H1 (cell line): ENCODE measurements at regions not wholly inside any gene's neighbourhood (a gene's known extent, or its start where the extent isn't known, plus 50 kb on each side); places are given as distances from the start of the nearest gene placed in this dataset.

ENCODE experiments used
- CTCF ChIA-PET: fragments of 300-600 bp; sonication (Branson Sonifier 250); formaldehyde crosslinking; loops from one replicate; lab custom pipeline; 2021; ENCODE audit not compliant: partially characterized antibody; lab: Charles Lee
- POLR2A ChIA-PET: fragments of 300-600 bp; sonication (Branson Sonifier 250); formaldehyde crosslinking; loops from one replicate; lab custom pipeline; 2021; ENCODE audit warnings: inconsistent platforms; ENCODE audit not compliant: partially characterized antibody; lab: Charles Lee
- DNase-seq, 2 experiments: peaks; one replicate each; pipeline versions ENCODE4 v3.0.0 to v3.0.0-alpha.2; 2010 to 2022; ENCODE audit warnings: low spot score in 2 of 2, low read depth in 1 of 2, mixed read lengths in 1 of 2
- FAIRE-seq: peaks from 2 replicates; lab custom pipeline; 2011; peaks lifted over from hg19 to GRCh38; lab: Jason Lieb, UNC
- H2AFZ ChIP-seq: 2 replicates; pipeline ENCODE4 v1.8.1; 2012; ENCODE audit warnings: low read length, inconsistent platforms
- H2AK5ac ChIP-seq: 2 replicates; pipeline ENCODE4 v1.6.1; 2013; ENCODE audit warnings: low read depth, low read length
- H2BK120ac ChIP-seq: replicated peaks from 2 replicates; pipeline ENCODE3; 2013; ENCODE audit warnings: low read depth, low read length, inconsistent platforms
- H2BK12ac ChIP-seq: 2 replicates; pipeline ENCODE4 v1.6.1; 2013; ENCODE audit warnings: low read depth, low read length
- H2BK15ac ChIP-seq: 2 replicates; pipeline ENCODE4 v1.6.1; 2013; ENCODE audit warnings: low read length
- H2BK20ac ChIP-seq: 2 replicates; pipeline ENCODE4 v1.6.1; 2013; ENCODE audit warnings: low read length
- H2BK5ac ChIP-seq: 2 replicates; pipeline ENCODE4 v1.6.1; 2013; ENCODE audit warnings: low read depth, low read length
- H3K14ac ChIP-seq: 2 replicates; pipeline ENCODE4 v1.6.1; 2013; ENCODE audit warnings: inconsistent platforms; ENCODE audit not compliant: insufficient read length
- H3K18ac ChIP-seq: 2 replicates; pipeline ENCODE4 v1.6.1; 2013; ENCODE audit warnings: low read length; ENCODE audit errors: extremely low read depth
- H3K23ac ChIP-seq: 2 replicates; pipeline ENCODE4 v1.6.1; 2013; ENCODE audit warnings: inconsistent platforms; ENCODE audit not compliant: insufficient read length
- H3K23me2 ChIP-seq: 2 replicates; pipeline ENCODE4 v1.6.1; 2013; ENCODE audit warnings: low read depth, low read length
- H3K27ac ChIP-seq: 2 replicates; pipeline ENCODE4 v1.6.1; 2011; ENCODE audit warnings: low read depth, low read length, inconsistent platforms
- H3K27me3 ChIP-seq, 4 experiments: replicated peaks in 1 of 4; 1 replicate in 1 of 4; 2 replicates in 3 of 4; pipeline versions ENCODE4 v1.6.1 to v1.8.1; 2011 to 2013; ENCODE audit warnings: low read length in 3 of 4, mild to moderate bottlenecking in 3 of 4, inconsistent platforms in 2 of 4, mixed read lengths in 2 of 4, moderate library complexity in 1 of 4; ENCODE audit not compliant: control insufficient read depth in 3 of 4, insufficient read depth in 3 of 4; ENCODE audit errors: extremely low read depth in 1 of 4
- H3K36me3 ChIP-seq, 4 experiments: 2 replicates each; pipeline versions ENCODE4 v1.6.1 to v1.8.1; 2011 to 2013; ENCODE audit warnings: mild to moderate bottlenecking in 4 of 4, low read length in 3 of 4, moderate library complexity in 2 of 4, control low read depth in 1 of 4, inconsistent platforms in 1 of 4; ENCODE audit not compliant: insufficient read depth in 4 of 4, control insufficient read depth in 2 of 4
- H3K4ac ChIP-seq: replicated peaks from 2 replicates; pipeline ENCODE3; 2013; ENCODE audit warnings: low read length, low read depth, mixed read lengths, inconsistent platforms; ENCODE audit not compliant: insufficient read length
- H3K4me1 ChIP-seq, 4 experiments: replicated peaks in 1 of 4; 1 replicate in 1 of 4; 2 replicates in 3 of 4; pipeline versions ENCODE4 v1.6.1 to v1.8.1; 2011 to 2013; ENCODE audit warnings: low read length in 3 of 4, inconsistent platforms in 2 of 4, mixed read lengths in 1 of 4; ENCODE audit not compliant: insufficient read depth in 4 of 4, control insufficient read depth in 3 of 4
- H3K4me2 ChIP-seq, 2 experiments: 2 replicates each; pipeline versions ENCODE4 v1.6.1 to v1.8.1; 2011 to 2013; ENCODE audit warnings: low read depth in 2 of 2, low read length in 2 of 2, control low read depth in 1 of 2, inconsistent platforms in 1 of 2, mild to moderate bottlenecking in 1 of 2; ENCODE audit not compliant: insufficient read depth in 1 of 2
- H3K4me3 ChIP-seq, 4 experiments: fragments of 200-600, 300-600 bp in 1 of 4; sonication (generic), shearing (Covaris generic), sonication (Bioruptor Twin) in 1 of 4; 2 replicates each; pipeline versions ENCODE4 v1.5.1 to v1.8.1; 2011 to 2016; ENCODE audit warnings: low read length in 4 of 4, low read depth in 3 of 4, control low read depth in 2 of 4, inconsistent platforms in 2 of 4, mild to moderate bottlenecking in 2 of 4, mixed read lengths in 1 of 4, moderate library complexity in 1 of 4; ENCODE audit not compliant: insufficient read depth in 2 of 4; ENCODE audit errors: extremely low read depth in 1 of 4
- H3K56ac ChIP-seq: replicated peaks from 2 replicates; pipeline ENCODE3; 2013; ENCODE audit warnings: low read depth, mild to moderate bottlenecking, mixed read lengths, low read length, inconsistent platforms; ENCODE audit not compliant: insufficient read length
- H3K79me1 ChIP-seq: 2 replicates; pipeline ENCODE4 v1.6.1; 2013; ENCODE audit warnings: low read depth, low read length, control low read depth
- H3K79me2 ChIP-seq, 2 experiments: 2 replicates each; pipeline versions ENCODE4 v1.6.1 to v1.8.1; 2012 to 2013; ENCODE audit warnings: low read length in 2 of 2, mild to moderate bottlenecking in 2 of 2, inconsistent platforms in 1 of 2; ENCODE audit not compliant: insufficient read depth in 2 of 2, control insufficient read depth in 1 of 2
- H3K9ac ChIP-seq, 4 experiments: replicated peaks in 1 of 4; 1 replicate in 1 of 4; 2 replicates in 3 of 4; pipeline versions ENCODE4 v1.6.1 to v1.8.1; 2011 to 2013; ENCODE audit warnings: low read depth in 3 of 4, low read length in 3 of 4, control low read depth in 2 of 4, mild to moderate bottlenecking in 2 of 4, moderate library complexity in 2 of 4, inconsistent platforms in 1 of 4; ENCODE audit errors: extremely low read depth in 1 of 4
- H3K9me3 ChIP-seq, 2 experiments: 2 replicates each; pipeline versions ENCODE4 v1.6.1 to v1.8.1; 2012 to 2013; ENCODE audit warnings: mild to moderate bottlenecking in 2 of 2, moderate library complexity in 2 of 2, control low read depth in 1 of 2, inconsistent platforms in 1 of 2, low read depth in 1 of 2, low read length in 1 of 2, mixed read lengths in 1 of 2; ENCODE audit not compliant: insufficient read depth in 2 of 2
- H4K20me1 ChIP-seq, 2 experiments: replicated peaks in 1 of 2; 2 replicates each; pipeline versions ENCODE3 to v1.8.1; 2011 to 2013; ENCODE audit warnings: inconsistent platforms in 2 of 2, low read length in 2 of 2, mild to moderate bottlenecking in 1 of 2; ENCODE audit not compliant: insufficient read depth in 2 of 2, control insufficient read depth in 1 of 2
- H4K5ac ChIP-seq: 2 replicates; pipeline ENCODE4 v1.6.1; 2013; ENCODE audit warnings: low read length, low read depth, mixed read lengths, inconsistent platforms; ENCODE audit not compliant: insufficient read length
- H4K8ac ChIP-seq: 2 replicates; pipeline ENCODE4 v1.8.0; 2013; ENCODE audit warnings: mild to moderate bottlenecking, moderate library complexity, low read length, inconsistent platforms; ENCODE audit not compliant: insufficient read depth; ENCODE audit errors: extremely low read depth
- H4K91ac ChIP-seq: replicated peaks from 2 replicates; pipeline ENCODE3; 2013; ENCODE audit warnings: low read length, mixed read lengths, inconsistent platforms; ENCODE audit not compliant: insufficient read length
- CEBPB ChIP-seq: IDR thresholded peaks from 2 replicates; pipeline ENCODE4 v1.6.1; 2012; ENCODE audit warnings: low read depth, low read length
- CTBP2 ChIP-seq: IDR thresholded peaks from 2 replicates; pipeline ENCODE4 v1.7.0; 2011; ENCODE audit warnings: borderline replicate concordance, mild to moderate bottlenecking, moderate library complexity, mixed read lengths, low read length; ENCODE audit not compliant: insufficient read depth, insufficient read length
- CTCF ChIP-seq, 3 experiments: IDR thresholded peaks; 1 replicate in 2 of 3; 2 replicates in 1 of 3; pipeline versions ENCODE4 v1.5.1 to v1.6.1; 2011; ENCODE audit warnings: low read length in 3 of 3, mild to moderate bottlenecking in 3 of 3, inconsistent platforms in 2 of 3, low read depth in 1 of 3, moderate library complexity in 1 of 3; ENCODE audit not compliant: insufficient read depth in 1 of 3; ENCODE audit errors: control extremely low read depth in 1 of 3
- EZH2 ChIP-seq: fragments of 200-600 bp; sonication (generic); IDR thresholded peaks from 2 replicates; pipeline ENCODE4 v1.7.1; 2012; ENCODE audit warnings: low read depth, mild to moderate bottlenecking, moderate library complexity, low read length, inconsistent platforms; ENCODE audit not compliant: severe bottlenecking
- KDM4A ChIP-seq: IDR thresholded peaks from one replicate; pipeline ENCODE4 v1.7.1; 2012; ENCODE audit warnings: low read depth, mild to moderate bottlenecking, moderate library complexity, low read length, inconsistent platforms; ENCODE audit not compliant: severe bottlenecking
- KDM5A ChIP-seq: fragments of 200-600 bp; IDR thresholded peaks from 2 replicates; pipeline ENCODE4 v1.7.1; 2012; ENCODE audit warnings: mild to moderate bottlenecking, low read length, inconsistent platforms, mixed read lengths
- MAFK ChIP-seq: IDR thresholded peaks from 2 replicates; pipeline ENCODE4 v1.6.1; 2012; ENCODE audit warnings: low read depth, mild to moderate bottlenecking, improper control_type of control experiment, low read length
- POLR2AphosphoS5 ChIP-seq: IDR thresholded peaks from 2 replicates; pipeline ENCODE4 v1.6.1; 2011; ENCODE audit warnings: low read depth, low read length
- RFX5 ChIP-seq: IDR thresholded peaks from 2 replicates; pipeline ENCODE4 v1.6.1; 2011; ENCODE audit warnings: low read depth, low read length, improper control_type of control experiment, borderline replicate concordance
- ZNF274 ChIP-seq: IDR thresholded peaks from 2 replicates; pipeline ENCODE4 v1.7.0; 2012; ENCODE audit warnings: low read length, borderline replicate concordance; ENCODE audit errors: extremely low read depth
- WGBS, 2 experiments: shearing (Covaris generic) in 1 of 2; methylation state at CpG; one replicate each; pipeline versions ENCODE4 v1.1.6 to v1.1.7; 2013 to 2015; ENCODE audit warnings: low lambda C conversion rate in 2 of 2, mixed read lengths in 2 of 2, inconsistent platforms in 1 of 2, low coverage in 1 of 2, missing lambda C conversion rate in 1 of 2; ENCODE audit not compliant: insufficient replicate concordance in 2 of 2, insufficient coverage in 1 of 2, insufficient read length in 1 of 2; ENCODE audit errors: extremely low coverage in 1 of 2, missing lambda C conversion rate in 1 of 2; 5-methylcytosine and 5-hydroxymethylcytosine counted together

GRCh38 chr6:164749221-164750064, 560.0 kb downstream of the C6orf118 start:
- H2AFZ ChIP-seq = peak overlapping the region; percentile 70
- WGBS, 2 experiments = 93% methylated on average over 9 of the region's 9 CpGs; no CpG with 5 or more reads in 1 of the 2 experiments
- H4K8ac ChIP-seq = no peak overlapping the region
- H3K23me2 ChIP-seq = no peaks in the 10 kb centered on the region
- no peaks in the 10 kb centered on the region for H3K27me3 ChIP-seq
- no peak overlapping the region for H3K14ac ChIP-seq
- no peaks in the 10 kb centered on the region for H4K20me1 ChIP-seq
- no peak overlapping the region for H2BK5ac ChIP-seq
- DNase-seq (no peak), FAIRE-seq (no peak)
- no peak overlapping the region for H3K56ac ChIP-seq
- no peak overlapping the region for H3K4me3 ChIP-seq
- H4K5ac ChIP-seq = no peak overlapping the region
- H3K9me3 ChIP-seq = no peaks in the 10 kb centered on the region
- H2BK15ac ChIP-seq = no peak overlapping the region
- no peak overlapping the region for H3K23ac ChIP-seq
- H3K4me2 ChIP-seq = no peak overlapping the region
- H3K79me2 ChIP-seq = no peaks in the 10 kb centered on the region
- H2AK5ac ChIP-seq = no peak overlapping the region
- CTCF ChIA-PET = no interaction called here
- H3K18ac ChIP-seq = no peak overlapping the region
- H3K27ac ChIP-seq = no peak overlapping the region
- H3K9ac ChIP-seq = no peak overlapping the region
- no peaks in the 10 kb centered on the region for H3K79me1 ChIP-seq
- H2BK120ac ChIP-seq = no peak overlapping the region
- H3K36me3 ChIP-seq = no peaks in the 10 kb centered on the region
- no peaks in the 10 kb centered on the region for H3K4me1 ChIP-seq
- POLR2A ChIA-PET = no interaction called here
- no peak overlapping the region for H2BK20ac ChIP-seq
- no peak overlapping the region for H2BK12ac ChIP-seq
- H4K91ac ChIP-seq = no peak overlapping the region
- H3K4ac ChIP-seq = no peak overlapping the region
- TF ChIP-seq KDM4A (no peak), CTBP2 (no peak), RFX5 (no peak), CTCF (IDR thresholded peaks at IDR 0.05; ENCODE audit: control extremely low read depth in 1 of 3, insufficient read depth in 1 of 3, low read depth in 1 of 3, low read length in 3 of 3) (no peak), MAFK (no peak), CEBPB (no peak), POLR2AphosphoS5 (no peak), EZH2 (no peak), KDM5A (no peak), ZNF274 (no peak)
